ENCODE measurements at regions not wholly inside any gene's neighbourhood (a gene's known extent, or its start where the extent isn't known, plus 50 kb on each side); places are given as distances from the start of the nearest gene placed in this dataset.
A peak's percentile ranks its signal among the peaks of the same experiment; 100 is the strongest.

DNA sequence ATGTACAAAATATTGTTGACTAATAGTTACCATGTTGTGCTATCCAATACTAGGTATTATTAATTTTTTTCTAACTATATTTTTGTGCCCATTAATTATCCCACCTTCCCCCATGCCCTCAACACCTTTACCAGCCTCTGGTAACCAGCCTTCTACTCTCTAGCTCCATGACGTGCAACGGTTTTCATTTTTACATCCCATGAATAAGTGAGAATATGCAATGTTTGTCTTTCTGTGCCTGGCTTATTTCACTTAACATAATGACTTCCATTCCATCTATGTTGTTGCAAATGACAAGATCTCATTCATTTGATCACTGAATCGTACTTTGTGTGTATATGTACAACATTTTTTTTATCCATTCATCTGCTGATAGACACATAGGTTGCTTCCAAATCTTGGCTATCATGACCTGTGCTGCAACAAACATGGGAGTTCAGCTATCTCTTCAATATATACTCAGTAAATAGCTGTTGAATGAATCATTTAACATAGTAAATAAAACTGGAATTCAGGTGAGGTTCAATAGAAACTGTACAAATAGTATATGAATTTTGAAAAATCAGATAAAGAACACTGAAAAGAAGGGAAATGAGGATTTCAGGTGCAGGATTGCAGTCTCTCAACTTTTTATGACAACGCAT is 509.0 kb upstream of the MIR17HG start (continued):
- TF ChIP-seq, protein P1, sequence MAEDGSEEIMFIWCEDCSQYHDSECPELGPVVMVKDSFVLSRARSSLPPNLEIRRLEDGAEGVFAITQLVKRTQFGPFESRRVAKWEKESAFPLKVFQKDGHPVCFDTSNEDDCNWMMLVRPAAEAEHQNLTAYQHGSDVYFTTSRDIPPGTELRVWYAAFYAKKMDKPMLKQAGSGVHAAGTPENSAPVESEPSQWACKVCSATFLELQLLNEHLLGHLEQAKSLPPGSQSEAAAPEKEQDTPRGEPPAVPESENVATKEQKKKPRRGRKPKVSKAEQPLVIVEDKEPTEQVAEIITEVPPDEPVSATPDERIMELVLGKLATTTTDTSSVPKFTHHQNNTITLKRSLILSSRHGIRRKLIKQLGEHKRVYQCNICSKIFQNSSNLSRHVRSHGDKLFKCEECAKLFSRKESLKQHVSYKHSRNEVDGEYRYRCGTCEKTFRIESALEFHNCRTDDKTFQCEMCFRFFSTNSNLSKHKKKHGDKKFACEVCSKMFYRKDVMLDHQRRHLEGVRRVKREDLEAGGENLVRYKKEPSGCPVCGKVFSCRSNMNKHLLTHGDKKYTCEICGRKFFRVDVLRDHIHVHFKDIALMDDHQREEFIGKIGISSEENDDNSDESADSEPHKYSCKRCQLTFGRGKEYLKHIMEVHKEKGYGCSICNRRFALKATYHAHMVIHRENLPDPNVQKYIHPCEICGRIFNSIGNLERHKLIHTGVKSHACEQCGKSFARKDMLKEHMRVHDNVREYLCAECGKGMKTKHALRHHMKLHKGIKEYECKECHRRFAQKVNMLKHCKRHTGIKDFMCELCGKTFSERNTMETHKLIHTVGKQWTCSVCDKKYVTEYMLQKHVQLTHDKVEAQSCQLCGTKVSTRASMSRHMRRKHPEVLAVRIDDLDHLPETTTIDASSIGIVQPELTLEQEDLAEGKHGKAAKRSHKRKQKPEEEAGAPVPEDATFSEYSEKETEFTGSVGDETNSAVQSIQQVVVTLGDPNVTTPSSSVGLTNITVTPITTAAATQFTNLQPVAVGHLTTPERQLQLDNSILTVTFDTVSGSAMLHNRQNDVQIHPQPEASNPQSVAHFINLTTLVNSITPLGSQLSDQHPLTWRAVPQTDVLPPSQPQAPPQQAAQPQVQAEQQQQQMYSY (CRISPR knock-in tag; IDR thresholded peaks at IDR 0.05), result no peak
- TF ChIP-seq NFE2L1 (CRISPR knock-in tag; IDR thresholded peaks at IDR 0.05) (no peak), GABPB1 (CRISPR knock-in tag; IDR thresholded peaks at IDR 0.05) (no peak), GTF2I (CRISPR knock-in tag; conservative IDR thresholded peaks at IDR 0.05) (no peak), CDX4 (CRISPR knock-in tag; IDR thresholded peaks at IDR 0.05; ENCODE audit: borderline replicate concordance) (no peak), ATF3 (CRISPR knock-in tag; conservative IDR thresholded peaks at IDR 0.05) (no peak), MYBL2 (CRISPR knock-in tag; IDR thresholded peaks at IDR 0.05) (no peak), ZNF396 (CRISPR knock-in tag; IDR thresholded peaks at IDR 0.05; ENCODE audit: borderline replicate concordance) (no peak), ZNF423 (CRISPR knock-in tag; IDR thresholded peaks at IDR 0.05) (no peak), HMGA2 (CRISPR knock-in tag; IDR thresholded peaks at IDR 0.05) (no peak), NFYB (CRISPR knock-in tag; conservative IDR thresholded peaks at IDR 0.05; ENCODE audit: low read depth) (no peak), FOXK1 (CRISPR knock-in tag; IDR thresholded peaks at IDR 0.05) (no peak), ZNF138 (CRISPR knock-in tag; conservative IDR thresholded peaks at IDR 0.05) (no peak)
- TF ChIP-seq, protein P2, sequence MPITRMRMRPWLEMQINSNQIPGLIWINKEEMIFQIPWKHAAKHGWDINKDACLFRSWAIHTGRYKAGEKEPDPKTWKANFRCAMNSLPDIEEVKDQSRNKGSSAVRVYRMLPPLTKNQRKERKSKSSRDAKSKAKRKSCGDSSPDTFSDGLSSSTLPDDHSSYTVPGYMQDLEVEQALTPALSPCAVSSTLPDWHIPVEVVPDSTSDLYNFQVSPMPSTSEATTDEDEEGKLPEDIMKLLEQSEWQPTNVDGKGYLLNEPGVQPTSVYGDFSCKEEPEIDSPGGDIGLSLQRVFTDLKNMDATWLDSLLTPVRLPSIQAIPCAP (CRISPR knock-in tag; IDR thresholded peaks at IDR 0.05), result no peak

DNA sequence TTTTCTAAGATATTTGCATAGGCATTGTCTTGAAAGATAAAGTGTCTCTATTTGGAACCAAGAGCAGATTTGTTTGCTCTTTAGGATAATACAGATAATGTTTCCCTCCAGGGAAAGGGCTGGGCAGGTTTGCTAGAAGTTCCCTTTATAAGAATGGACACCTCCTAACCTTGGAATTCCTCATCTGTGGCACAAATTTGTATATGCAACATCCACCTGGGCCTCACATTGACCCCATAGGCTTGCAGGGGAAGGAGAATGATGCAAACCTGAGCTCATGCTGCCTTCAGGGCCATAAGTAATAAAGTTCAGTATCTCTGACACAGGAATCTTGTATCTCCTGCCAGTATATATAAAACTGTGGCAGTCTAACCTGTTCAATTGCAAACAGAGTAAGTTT is 508.4 kb upstream of the MIR17HG start:
- Mint-ChIP-seq H3K27ac (peak overlapping the region; percentile 44; the same call in 1 of the 2 replicates), H3K4me1 (peaks cover 31% of the 10 kb centered on the region), H3K4me3 (no peak overlapping the region), H3K36me3 (peaks cover 9% of the 10 kb centered on the region), H3K9me3 (peaks cover 21% of the 10 kb centered on the region), H3K27me3 (ENCODE audit: low read depth) (no peaks in the 10 kb centered on the region)
- DNase-seq (ENCODE audit: low spot score) (no peak), ATAC-seq (no peak)
- ChIA-PET CTCF (no interaction called here), POLR2A (interaction anchor here (0.6 kb wide), 1 partner anchor 829 kb away, joined by 3 read pairs; no protein-coding TSS in a partner anchor)
- TF ChIP-seq ZNF423 (CRISPR knock-in tag; IDR thresholded peaks at IDR 0.05) (no peak), CREB1 (CRISPR knock-in tag; IDR thresholded peaks at IDR 0.05) (no peak), NR2C2 (CRISPR knock-in tag; IDR thresholded peaks at IDR 0.05) (no peak), ZMAT4 (CRISPR knock-in tag; IDR thresholded peaks at IDR 0.05) (no peak), NFYB (CRISPR knock-in tag; conservative IDR thresholded peaks at IDR 0.05; ENCODE audit: low read depth) (no peak), ELF4 (CRISPR knock-in tag; IDR thresholded peaks at IDR 0.05; ENCODE audit: low read depth) (no peak), TEAD4 (CRISPR knock-in tag; IDR thresholded peaks at IDR 0.05) (no peak), ESRRA (CRISPR knock-in tag; IDR thresholded peaks at IDR 0.05; ENCODE audit: borderline replicate concordance) (no peak), GABPB1 (CRISPR knock-in tag; IDR thresholded peaks at IDR 0.05) (no peak)
- TF ChIP-seq, protein P3, sequence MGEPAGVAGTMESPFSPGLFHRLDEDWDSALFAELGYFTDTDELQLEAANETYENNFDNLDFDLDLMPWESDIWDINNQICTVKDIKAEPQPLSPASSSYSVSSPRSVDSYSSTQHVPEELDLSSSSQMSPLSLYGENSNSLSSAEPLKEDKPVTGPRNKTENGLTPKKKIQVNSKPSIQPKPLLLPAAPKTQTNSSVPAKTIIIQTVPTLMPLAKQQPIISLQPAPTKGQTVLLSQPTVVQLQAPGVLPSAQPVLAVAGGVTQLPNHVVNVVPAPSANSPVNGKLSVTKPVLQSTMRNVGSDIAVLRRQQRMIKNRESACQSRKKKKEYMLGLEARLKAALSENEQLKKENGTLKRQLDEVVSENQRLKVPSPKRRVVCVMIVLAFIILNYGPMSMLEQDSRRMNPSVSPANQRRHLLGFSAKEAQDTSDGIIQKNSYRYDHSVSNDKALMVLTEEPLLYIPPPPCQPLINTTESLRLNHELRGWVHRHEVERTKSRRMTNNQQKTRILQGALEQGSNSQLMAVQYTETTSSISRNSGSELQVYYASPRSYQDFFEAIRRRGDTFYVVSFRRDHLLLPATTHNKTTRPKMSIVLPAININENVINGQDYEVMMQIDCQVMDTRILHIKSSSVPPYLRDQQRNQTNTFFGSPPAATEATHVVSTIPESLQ (CRISPR knock-in tag; IDR thresholded peaks at IDR 0.05), result no peak
- TF ChIP-seq, protein P4, sequence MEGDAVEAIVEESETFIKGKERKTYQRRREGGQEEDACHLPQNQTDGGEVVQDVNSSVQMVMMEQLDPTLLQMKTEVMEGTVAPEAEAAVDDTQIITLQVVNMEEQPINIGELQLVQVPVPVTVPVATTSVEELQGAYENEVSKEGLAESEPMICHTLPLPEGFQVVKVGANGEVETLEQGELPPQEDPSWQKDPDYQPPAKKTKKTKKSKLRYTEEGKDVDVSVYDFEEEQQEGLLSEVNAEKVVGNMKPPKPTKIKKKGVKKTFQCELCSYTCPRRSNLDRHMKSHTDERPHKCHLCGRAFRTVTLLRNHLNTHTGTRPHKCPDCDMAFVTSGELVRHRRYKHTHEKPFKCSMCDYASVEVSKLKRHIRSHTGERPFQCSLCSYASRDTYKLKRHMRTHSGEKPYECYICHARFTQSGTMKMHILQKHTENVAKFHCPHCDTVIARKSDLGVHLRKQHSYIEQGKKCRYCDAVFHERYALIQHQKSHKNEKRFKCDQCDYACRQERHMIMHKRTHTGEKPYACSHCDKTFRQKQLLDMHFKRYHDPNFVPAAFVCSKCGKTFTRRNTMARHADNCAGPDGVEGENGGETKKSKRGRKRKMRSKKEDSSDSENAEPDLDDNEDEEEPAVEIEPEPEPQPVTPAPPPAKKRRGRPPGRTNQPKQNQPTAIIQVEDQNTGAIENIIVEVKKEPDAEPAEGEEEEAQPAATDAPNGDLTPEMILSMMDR (IDR thresholded peaks at IDR 0.05), result no peak
- TF ChIP-seq, protein P5, sequence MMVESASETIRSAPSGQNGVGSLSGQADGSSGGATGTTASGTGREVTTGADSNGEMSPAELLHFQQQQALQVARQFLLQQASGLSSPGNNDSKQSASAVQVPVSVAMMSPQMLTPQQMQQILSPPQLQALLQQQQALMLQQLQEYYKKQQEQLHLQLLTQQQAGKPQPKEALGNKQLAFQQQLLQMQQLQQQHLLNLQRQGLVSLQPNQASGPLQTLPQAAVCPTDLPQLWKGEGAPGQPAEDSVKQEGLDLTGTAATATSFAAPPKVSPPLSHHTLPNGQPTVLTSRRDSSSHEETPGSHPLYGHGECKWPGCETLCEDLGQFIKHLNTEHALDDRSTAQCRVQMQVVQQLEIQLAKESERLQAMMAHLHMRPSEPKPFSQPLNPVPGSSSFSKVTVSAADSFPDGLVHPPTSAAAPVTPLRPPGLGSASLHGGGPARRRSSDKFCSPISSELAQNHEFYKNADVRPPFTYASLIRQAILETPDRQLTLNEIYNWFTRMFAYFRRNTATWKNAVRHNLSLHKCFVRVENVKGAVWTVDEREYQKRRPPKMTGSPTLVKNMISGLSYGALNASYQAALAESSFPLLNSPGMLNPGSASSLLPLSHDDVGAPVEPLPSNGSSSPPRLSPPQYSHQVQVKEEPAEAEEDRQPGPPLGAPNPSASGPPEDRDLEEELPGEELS (CRISPR knock-in tag; IDR thresholded peaks at IDR 0.05), result no peak
- TF ChIP-seq, protein P6, sequence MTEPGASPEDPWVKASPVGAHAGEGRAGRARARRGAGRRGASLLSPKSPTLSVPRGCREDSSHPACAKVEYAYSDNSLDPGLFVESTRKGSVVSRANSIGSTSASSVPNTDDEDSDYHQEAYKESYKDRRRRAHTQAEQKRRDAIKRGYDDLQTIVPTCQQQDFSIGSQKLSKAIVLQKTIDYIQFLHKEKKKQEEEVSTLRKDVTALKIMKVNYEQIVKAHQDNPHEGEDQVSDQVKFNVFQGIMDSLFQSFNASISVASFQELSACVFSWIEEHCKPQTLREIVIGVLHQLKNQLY (CRISPR knock-in tag; IDR thresholded peaks at IDR 0.05), result no peak
